Nephron (organoid): ENCODE measurements at regions not wholly inside any gene's neighbourhood (a gene's known extent, or its start where the extent isn't known, plus 50 kb on each side); places are given as distances from the start of the nearest gene placed in this dataset.

Source experiments
- H3K27ac Mint-ChIP-seq, 3 experiments: 2 replicates each; pipeline ENCODE4 v1.8.0; 2020; ENCODE audit warnings: mixed read lengths in 3 of 3, mild to moderate bottlenecking in 2 of 3, moderate library complexity in 1 of 3
- H3K27me3 Mint-ChIP-seq: 2 replicates; pipeline ENCODE4 v1.8.0; 2021; ENCODE audit warnings: low read depth, mild to moderate bottlenecking, moderate library complexity, mixed read lengths
- H3K36me3 Mint-ChIP-seq: 2 replicates; pipeline ENCODE4 v1.8.0; 2020; ENCODE audit warnings: low read depth, mixed read lengths
- H3K4me1 Mint-ChIP-seq: 2 replicates; pipeline ENCODE4 v1.8.0; 2020; ENCODE audit warnings: mixed read lengths
- H3K4me3 Mint-ChIP-seq, 3 experiments: 2 replicates each; pipeline ENCODE4 v1.8.0; 2020; ENCODE audit warnings: mild to moderate bottlenecking in 3 of 3, mixed read lengths in 3 of 3, moderate library complexity in 2 of 3
- H3K9me3 Mint-ChIP-seq: 2 replicates; pipeline ENCODE4 v1.8.0; 2020; ENCODE audit warnings: mixed read lengths
- TF ChIP-seq, protein P1 (sequence below), 3 experiments: fragments of 200-600 bp; sonication (generic); IDR thresholded peaks; one replicate each; pipeline ENCODE4 v1.5.0; 2021; ENCODE audit warnings: antibody characterized with exemption in 3 of 3; ENCODE audit not compliant: unreplicated experiment in 3 of 3

DNA sequence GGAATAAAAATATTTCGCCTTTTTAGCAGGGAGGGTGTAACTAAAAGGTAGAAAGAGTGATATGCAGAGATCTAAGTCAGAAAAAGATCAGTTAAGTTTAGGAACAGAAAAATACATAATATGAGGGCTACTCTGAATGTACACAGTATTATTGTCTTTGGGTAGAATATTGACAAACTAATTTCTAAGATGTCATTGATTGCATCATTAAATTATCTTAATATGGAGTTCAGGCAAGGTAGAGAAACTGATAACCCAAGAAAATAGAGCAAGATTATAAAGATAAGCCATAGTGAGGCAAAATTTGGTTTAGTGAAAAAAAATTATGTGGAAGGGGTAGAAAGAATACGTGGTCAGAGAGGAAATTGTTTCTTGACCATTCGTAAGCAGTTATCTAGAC, 629.0 kb upstream of the NXPH2 start:
- Mint-ChIP-seq H3K36me3 (peaks cover under 1% of the 10 kb centered on the region), H3K9me3 (peaks cover 5% of the 10 kb centered on the region), H3K27ac (no peak overlapping the region), H3K4me1 (no peaks in the 10 kb centered on the region), H3K4me3 (no peak overlapping the region), H3K27me3 (no peaks in the 10 kb centered on the region)
- TF ChIP-seq, protein P1, sequence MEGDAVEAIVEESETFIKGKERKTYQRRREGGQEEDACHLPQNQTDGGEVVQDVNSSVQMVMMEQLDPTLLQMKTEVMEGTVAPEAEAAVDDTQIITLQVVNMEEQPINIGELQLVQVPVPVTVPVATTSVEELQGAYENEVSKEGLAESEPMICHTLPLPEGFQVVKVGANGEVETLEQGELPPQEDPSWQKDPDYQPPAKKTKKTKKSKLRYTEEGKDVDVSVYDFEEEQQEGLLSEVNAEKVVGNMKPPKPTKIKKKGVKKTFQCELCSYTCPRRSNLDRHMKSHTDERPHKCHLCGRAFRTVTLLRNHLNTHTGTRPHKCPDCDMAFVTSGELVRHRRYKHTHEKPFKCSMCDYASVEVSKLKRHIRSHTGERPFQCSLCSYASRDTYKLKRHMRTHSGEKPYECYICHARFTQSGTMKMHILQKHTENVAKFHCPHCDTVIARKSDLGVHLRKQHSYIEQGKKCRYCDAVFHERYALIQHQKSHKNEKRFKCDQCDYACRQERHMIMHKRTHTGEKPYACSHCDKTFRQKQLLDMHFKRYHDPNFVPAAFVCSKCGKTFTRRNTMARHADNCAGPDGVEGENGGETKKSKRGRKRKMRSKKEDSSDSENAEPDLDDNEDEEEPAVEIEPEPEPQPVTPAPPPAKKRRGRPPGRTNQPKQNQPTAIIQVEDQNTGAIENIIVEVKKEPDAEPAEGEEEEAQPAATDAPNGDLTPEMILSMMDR (IDR thresholded peaks at IDR 0.05; ENCODE audit: unreplicated experiment in 3 of 3), result no peak

DNA sequence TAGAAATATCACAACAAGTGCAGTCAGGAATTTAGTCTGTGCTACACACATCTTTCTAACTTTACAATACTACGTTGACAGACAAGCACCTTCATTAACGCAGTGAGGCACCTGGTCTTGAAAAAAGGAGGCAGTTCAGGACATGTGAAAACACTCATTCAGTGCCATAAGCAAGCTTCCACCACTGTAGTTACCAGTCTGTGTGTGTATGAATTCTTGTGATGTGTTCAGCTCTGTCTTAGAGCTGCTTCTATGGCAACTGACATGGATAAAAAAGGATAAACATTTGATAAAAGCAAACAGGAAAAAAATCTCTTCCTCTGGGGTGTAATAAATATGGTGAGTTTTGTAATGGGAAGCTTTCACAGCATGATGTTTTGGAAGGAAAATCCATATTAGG, 623.8 kb upstream of the NXPH2 start:
- Mint-ChIP-seq H3K36me3 (no peaks in the 10 kb centered on the region), H3K4me1 (no peaks in the 10 kb centered on the region), H3K27ac (no peak overlapping the region), H3K4me3 (no peak overlapping the region), H3K9me3 (no peaks in the 10 kb centered on the region), H3K27me3 (no peaks in the 10 kb centered on the region)
- TF ChIP-seq, protein P1 (IDR thresholded peaks at IDR 0.05; ENCODE audit: unreplicated experiment in 3 of 3), result no peak

DNA sequence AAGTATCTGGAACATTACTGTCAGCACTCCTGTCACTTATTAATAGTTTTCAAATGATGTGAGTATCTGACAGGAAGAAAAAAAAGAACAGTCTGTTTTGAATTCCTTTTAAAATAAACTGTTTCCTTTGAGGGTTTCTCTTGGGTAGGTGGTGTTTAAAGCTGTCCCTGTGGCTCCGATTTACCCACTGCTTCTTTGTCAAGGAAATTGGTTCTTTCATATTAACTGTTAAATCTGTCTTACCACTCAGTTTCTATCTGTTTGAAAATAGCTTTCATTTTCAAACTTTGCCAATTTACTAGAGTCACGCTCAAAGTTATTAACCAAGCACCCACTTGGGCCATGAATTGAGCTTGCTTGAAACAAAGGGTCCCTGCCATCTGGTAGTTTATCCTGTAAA, 614.6 kb upstream of the NXPH2 start:
- Mint-ChIP-seq H3K4me1 (no peaks in the 10 kb centered on the region), H3K4me3 (no peak overlapping the region), H3K27me3 (peaks cover 4% of the 10 kb centered on the region), H3K36me3 (no peaks in the 10 kb centered on the region), H3K9me3 (no peaks in the 10 kb centered on the region), H3K27ac (no peak overlapping the region)
- TF ChIP-seq, protein P1 (IDR thresholded peaks at IDR 0.05; ENCODE audit: unreplicated experiment in 3 of 3), result no peak

DNA sequence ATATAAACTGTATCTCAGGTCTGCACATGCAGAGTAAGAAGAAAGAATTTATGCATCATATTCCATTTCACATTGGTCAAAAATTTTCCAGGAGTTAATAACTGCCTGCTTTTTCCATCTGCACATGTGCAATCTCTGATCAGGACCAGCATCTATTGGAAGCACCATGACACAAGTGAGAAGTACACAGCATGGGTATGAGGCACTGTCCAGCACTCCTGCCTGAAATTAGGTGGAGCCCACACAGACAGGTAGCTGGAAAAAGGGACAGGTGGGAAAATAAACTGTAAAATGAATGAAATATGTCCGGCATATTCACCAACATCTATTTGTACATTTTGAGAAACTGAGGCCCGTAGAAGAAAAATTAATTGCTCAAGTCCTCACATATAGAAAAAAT, 609.2 kb upstream of the NXPH2 start:
- Mint-ChIP-seq H3K4me1 (no peaks in the 10 kb centered on the region), H3K4me3 (no peak overlapping the region), H3K9me3 (no peaks in the 10 kb centered on the region), H3K27ac (no peak overlapping the region), H3K36me3 (no peaks in the 10 kb centered on the region), H3K27me3 (peaks cover 4% of the 10 kb centered on the region)
- TF ChIP-seq, protein P1 (IDR thresholded peaks at IDR 0.05; ENCODE audit: unreplicated experiment in 3 of 3), result no peak

DNA sequence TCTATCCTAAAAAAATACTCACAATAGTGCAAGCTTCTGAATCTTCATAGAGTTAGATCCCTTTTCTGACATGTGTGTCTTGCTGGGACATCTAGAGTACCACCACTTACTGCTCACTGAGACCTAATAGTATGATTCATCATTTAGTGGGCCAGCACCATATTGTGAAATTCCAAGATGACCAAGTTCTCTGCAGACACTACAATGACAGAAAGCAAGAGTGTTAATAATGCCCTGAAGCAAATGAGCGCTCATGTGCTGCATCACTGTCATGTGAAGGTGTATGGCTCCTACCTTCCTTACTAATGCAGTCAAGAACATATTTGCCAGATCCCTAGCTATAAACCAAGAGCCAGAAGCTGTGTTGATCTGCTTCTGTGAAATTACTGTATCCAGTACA, 606.2 kb upstream of the NXPH2 start:
- Mint-ChIP-seq H3K27me3 (peaks cover 4% of the 10 kb centered on the region), H3K36me3 (no peaks in the 10 kb centered on the region), H3K4me3 (no peak overlapping the region), H3K27ac (no peak overlapping the region), H3K4me1 (no peaks in the 10 kb centered on the region), H3K9me3 (no peaks in the 10 kb centered on the region)
- TF ChIP-seq, protein P1 (IDR thresholded peaks at IDR 0.05; ENCODE audit: unreplicated experiment in 3 of 3), result no peak

DNA sequence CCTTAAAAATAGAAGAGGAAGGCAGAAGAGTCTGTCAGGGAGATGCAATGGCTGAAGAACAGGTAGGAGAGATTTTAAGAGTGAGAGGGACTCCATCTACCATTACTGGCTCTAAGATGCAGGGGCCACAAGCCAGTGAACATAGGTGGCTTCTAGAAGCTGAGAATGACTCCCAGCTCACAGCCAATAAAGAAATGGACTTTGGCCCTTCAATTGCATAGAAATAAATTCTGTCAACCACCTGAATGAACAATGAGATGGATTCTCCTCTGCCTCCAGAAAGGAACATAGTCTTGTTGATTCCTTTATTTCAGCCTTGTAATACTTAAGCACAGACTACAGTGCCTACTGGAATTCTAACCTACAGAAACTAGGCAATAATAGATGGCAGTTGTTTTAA, 603.3 kb upstream of the NXPH2 start:
- TF ChIP-seq, protein P1 (IDR thresholded peaks at IDR 0.05; ENCODE audit: unreplicated experiment in 3 of 3), result no peak
- no peaks in the 10 kb centered on the region for H3K27me3 Mint-ChIP-seq
- H3K4me1 Mint-ChIP-seq, result no peaks in the 10 kb centered on the region
- no peaks in the 10 kb centered on the region for H3K36me3 Mint-ChIP-seq
- no peak overlapping the region for H3K4me3 Mint-ChIP-seq
- no peak overlapping the region for H3K27ac Mint-ChIP-seq
- no peaks in the 10 kb centered on the region for H3K9me3 Mint-ChIP-seq
